T-cell (primary cell): ENCODE measurements at regions not wholly inside any gene's neighbourhood (a gene's known extent, or its start where the extent isn't known, plus 50 kb on each side); places are given as distances from the start of the nearest gene placed in this dataset.

Experiments used
- ATAC-seq, 4 experiments: fragments of 200-7000 bp in 3 of 4; fragments of 150-1000 bp in 1 of 4; cut with Tn5 transposase; replicated peaks in 1 of 4; 1 replicate in 3 of 4; 2 replicates in 1 of 4; pipeline ENCODE4 v1.10.0; 2021; ENCODE audit warnings: moderate library complexity in 3 of 4, mild to moderate bottlenecking in 2 of 4, moderate number of reproducible peaks in 1 of 4
- CTCF ChIA-PET, 2 donors: fragments of 300-600 bp; sonication (Branson Sonifier 250); formaldehyde crosslinking; loops; one replicate each; lab custom pipeline; 2022; ENCODE audit warnings: antibody characterized with exemption in 2 of 2; lab: Charles Lee
- POLR2A ChIA-PET, 2 donors: fragments of 300-600 bp; sonication (Branson Sonifier 250); formaldehyde crosslinking; loops; one replicate each; lab custom pipeline; 2022; ENCODE audit warnings: antibody characterized with exemption in 2 of 2; lab: Charles Lee
- DNase-seq, 35 experiments: peaks; one replicate each; pipeline versions ENCODE4 v3.0.0 to v3.0.0-alpha.2; 2013 to 2023
- H3K27ac ChIP-seq: one replicate; pipeline ENCODE4 v1.5.1; 2013; ENCODE audit warnings: low read length
- H3K27me3 ChIP-seq, 2 experiments: replicated peaks in 1 of 2; 1 replicate in 1 of 2; 2 replicates in 1 of 2; pipeline versions ENCODE4 v1.6.1 to v1.7.0; 2013; ENCODE audit warnings: low read length in 1 of 2, mixed read lengths in 1 of 2; ENCODE audit not compliant: control insufficient read depth in 2 of 2, insufficient read depth in 2 of 2; ENCODE audit errors: extremely low read depth in 1 of 2
- H3K36me3 ChIP-seq, 2 donors: 1 replicate in 1 of 2; 2 replicates in 1 of 2; pipeline versions ENCODE4 v1.6.1 to v1.7.0; 2013; ENCODE audit warnings: low read length in 1 of 2; ENCODE audit not compliant: control insufficient read depth in 2 of 2, insufficient read depth in 1 of 2; ENCODE audit errors: extremely low read depth in 1 of 2
- H3K4me1 ChIP-seq, 2 experiments: 1 replicate in 1 of 2; 2 replicates in 1 of 2; pipeline versions ENCODE4 v1.6.1 to v1.7.0; 2013; ENCODE audit warnings: low read length in 2 of 2, mixed read lengths in 1 of 2; ENCODE audit not compliant: insufficient read depth in 2 of 2, control insufficient read depth in 1 of 2; ENCODE audit errors: extremely low read depth in 1 of 2
- H3K4me3 ChIP-seq, 2 donors: 1 replicate in 1 of 2; 2 replicates in 1 of 2; pipeline versions ENCODE4 v1.5.1 to v1.7.0; 2013; ENCODE audit warnings: mild to moderate bottlenecking in 2 of 2, low read length in 1 of 2, moderate library complexity in 1 of 2; ENCODE audit not compliant: control insufficient read depth in 1 of 2; ENCODE audit errors: extremely low read depth in 1 of 2
- H3K9me3 ChIP-seq: 2 replicates; pipeline ENCODE4 v1.7.0; 2013
- H3K27ac Mint-ChIP-seq, 2 donors: one replicate each; pipeline ENCODE4 v1.8.0; 2020 to 2021; ENCODE audit warnings: mild to moderate bottlenecking in 2 of 2, mixed read lengths in 2 of 2
- H3K27me3 Mint-ChIP-seq, 2 donors: one replicate each; pipeline ENCODE4 v1.8.0; 2021 to 2022; ENCODE audit warnings: mixed read lengths in 2 of 2
- H3K36me3 Mint-ChIP-seq: one replicate; pipeline ENCODE4 v1.8.0; 2021; ENCODE audit warnings: mixed read lengths
- H3K4me1 Mint-ChIP-seq, 3 donors: one replicate each; pipeline ENCODE4 v1.8.0; 2020 to 2022; ENCODE audit warnings: mixed read lengths in 3 of 3, mild to moderate bottlenecking in 1 of 3
- H3K4me3 Mint-ChIP-seq, 3 donors: one replicate each; pipeline ENCODE4 v1.8.0; 2020 to 2022; ENCODE audit warnings: mild to moderate bottlenecking in 3 of 3, mixed read lengths in 3 of 3, moderate library complexity in 3 of 3
- H3K9me3 Mint-ChIP-seq, 3 donors: one replicate each; pipeline ENCODE4 v1.8.0; 2020 to 2022; ENCODE audit warnings: mixed read lengths in 3 of 3
- WGBS: methylation state at CpG from one replicate; pipeline ENCODE4 v1.1.5; 2013; ENCODE audit warnings: missing lambda C conversion rate; ENCODE audit not compliant: insufficient coverage; 5-methylcytosine and 5-hydroxymethylcytosine counted together

GRCh38 chr5:2006193-2006970 is 123.7 kb upstream of the IRX4 start:
- H3K27ac Mint-ChIP-seq: no peak overlapping the region
- DNase-seq: no peak
- peaks cover 16 to 28% of the 10 kb centered on the region in 2 donors for H3K27me3 Mint-ChIP-seq
- Histone ChIP-seq H3K27me3 (peaks cover 0 to 48% of the 10 kb centered on the region in 2 experiments), H3K4me1 (no peaks in the 10 kb centered on the region), H3K4me3 (no peak overlapping the region), H3K36me3 (no peaks in the 10 kb centered on the region), H3K9me3 (no peaks in the 10 kb centered on the region), H3K27ac (no peak overlapping the region)
- CTCF ChIA-PET: no interaction called here
- POLR2A ChIA-PET: no interaction called here
- H3K4me3 Mint-ChIP-seq: no peak overlapping the region
- H3K4me1 Mint-ChIP-seq: no peaks in the 10 kb centered on the region
- WGBS: 83% methylated on average over 17 of the region's 24 CpGs
- H3K36me3 Mint-ChIP-seq: no peaks in the 10 kb centered on the region
- no peak for ATAC-seq
- no peaks in the 10 kb centered on the region for H3K9me3 Mint-ChIP-seq

- Histone ChIP-seq H3K4me1 (no peaks in the 10 kb centered on the region), H3K9me3 (no peaks in the 10 kb centered on the region), H3K4me3 (no peak overlapping the region), H3K36me3 (no peaks in the 10 kb centered on the region), H3K27ac (no peak overlapping the region), H3K27me3 (peaks cover 0 to 57% of the 10 kb centered on the region in 2 experiments)
- ATAC-seq: no peak
- WGBS: 80% methylated on average over 27 of the region's 35 CpGs
- Mint-ChIP-seq H3K27ac (no peak overlapping the region), H3K9me3 (no peaks in the 10 kb centered on the region), H3K4me1 (no peaks in the 10 kb centered on the region), H3K4me3 (no peak overlapping the region), H3K36me3 (no peaks in the 10 kb centered on the region), H3K27me3 (peaks cover 16 to 35% of the 10 kb centered on the region in 2 donors)
- no peak for DNase-seq
- ChIA-PET POLR2A (no interaction called here), CTCF (no interaction called here)
Measured at GRCh38 chr5:2005101-2006041, 122.6 kb upstream of the IRX4 start.

GRCh38 chr5:2003690-2004365 is 121.1 kb upstream of the IRX4 start:
- DNase-seq (no peak), ATAC-seq (no peak)
- ChIA-PET POLR2A (no interaction called here), CTCF (no interaction called here)
- no peak overlapping the region for H3K27ac Mint-ChIP-seq
- Histone ChIP-seq H3K36me3 (no peaks in the 10 kb centered on the region), H3K27me3 (peaks cover 0 to 58% of the 10 kb centered on the region in 2 experiments), H3K4me1 (no peaks in the 10 kb centered on the region), H3K4me3 (no peak overlapping the region), H3K9me3 (no peaks in the 10 kb centered on the region), H3K27ac (no peak overlapping the region)
- no peak overlapping the region for H3K4me3 Mint-ChIP-seq
- H3K4me1 Mint-ChIP-seq: no peaks in the 10 kb centered on the region
- peaks cover 0 to 2% (median 0%) of the 10 kb centered on the region in 3 donors for H3K9me3 Mint-ChIP-seq
- WGBS: 77% methylated on average over 19 of the region's 20 CpGs
- H3K27me3 Mint-ChIP-seq: peaks cover 20 to 35% of the 10 kb centered on the region in 2 donors
- no peaks in the 10 kb centered on the region for H3K36me3 Mint-ChIP-seq

GRCh38 chr5:2003206-2003605 is 120.5 kb upstream of the IRX4 start:
- no peaks in the 10 kb centered on the region for H3K9me3 ChIP-seq
- H3K36me3 ChIP-seq: no peaks in the 10 kb centered on the region
- Mint-ChIP-seq H3K27me3 (peaks cover 26 to 35% of the 10 kb centered on the region in 2 donors), H3K27ac (no peak overlapping the region), H3K36me3 (no peaks in the 10 kb centered on the region), H3K9me3 (peaks cover 0 to 8% (median 0%) of the 10 kb centered on the region in 3 donors), H3K4me3 (no peak overlapping the region), H3K4me1 (no peaks in the 10 kb centered on the region)
- CTCF ChIA-PET: no interaction called here
- WGBS: 79% methylated on average over 6 of the region's 10 CpGs
- DNase-seq: no peak
- POLR2A ChIA-PET: no interaction called here
- peaks cover 0 to 60% of the 10 kb centered on the region in 2 experiments for H3K27me3 ChIP-seq
- no peaks in the 10 kb centered on the region for H3K4me1 ChIP-seq
- no peak overlapping the region for H3K4me3 ChIP-seq
- no peak for ATAC-seq
- H3K27ac ChIP-seq: no peak overlapping the region

GRCh38 chr5:2001300-2001699 is 118.6 kb upstream of the IRX4 start:
- no peak for DNase-seq
- ChIA-PET POLR2A (no interaction called here), CTCF (no interaction called here)
- no peak overlapping the region for H3K4me3 ChIP-seq
- no peak for ATAC-seq
- Mint-ChIP-seq H3K27me3 (peaks cover 31 to 38% of the 10 kb centered on the region in 2 donors), H3K9me3 (peaks cover 0 to 12% (median 3%) of the 10 kb centered on the region in 3 donors), H3K27ac (no peak overlapping the region), H3K4me3 (no peak overlapping the region), H3K4me1 (no peaks in the 10 kb centered on the region), H3K36me3 (no peaks in the 10 kb centered on the region)
- no peak overlapping the region for H3K27ac ChIP-seq
- H3K36me3 ChIP-seq: no peaks in the 10 kb centered on the region
- no peaks in the 10 kb centered on the region for H3K4me1 ChIP-seq
- WGBS: 64% methylated on average over 12 of the region's 12 CpGs
- H3K9me3 ChIP-seq: no peaks in the 10 kb centered on the region
- peaks cover 0 to 44% of the 10 kb centered on the region in 2 experiments for H3K27me3 ChIP-seq

- no peaks in the 10 kb centered on the region for H3K36me3 ChIP-seq
- H3K9me3 ChIP-seq: no peaks in the 10 kb centered on the region
- ATAC-seq (no peak), DNase-seq (no peak)
- ChIA-PET CTCF (no interaction called here), POLR2A (no interaction called here)
- WGBS: 83% methylated on average over 7 of the region's 12 CpGs
- H3K4me3 ChIP-seq: no peak overlapping the region
- peaks cover 31 to 38% of the 10 kb centered on the region in 2 donors for H3K27me3 Mint-ChIP-seq
- peaks cover 0 to 12% (median 3%) of the 10 kb centered on the region in 3 donors for H3K9me3 Mint-ChIP-seq
- no peaks in the 10 kb centered on the region for H3K4me1 Mint-ChIP-seq
- H3K27ac ChIP-seq: no peak overlapping the region
- H3K27me3 ChIP-seq: peaks cover 0 to 48% of the 10 kb centered on the region in 2 experiments
- H3K27ac Mint-ChIP-seq: no peak overlapping the region
- no peaks in the 10 kb centered on the region for H3K4me1 ChIP-seq
- H3K4me3 Mint-ChIP-seq: no peak overlapping the region
- H3K36me3 Mint-ChIP-seq: no peaks in the 10 kb centered on the region
Measured at GRCh38 chr5:2000591-2000990, 117.9 kb upstream of the IRX4 start.
